H1 (cell line): ENCODE measurements at regions not wholly inside any gene's neighbourhood (a gene's known extent, or its start where the extent isn't known, plus 50 kb on each side); places are given as distances from the start of the nearest gene placed in this dataset.

Experiments
- CTCF ChIA-PET: fragments of 300-600 bp; sonication (Branson Sonifier 250); formaldehyde crosslinking; loops from one replicate; lab custom pipeline; 2021; ENCODE audit not compliant: partially characterized antibody; lab: Charles Lee
- POLR2A ChIA-PET: fragments of 300-600 bp; sonication (Branson Sonifier 250); formaldehyde crosslinking; loops from one replicate; lab custom pipeline; 2021; ENCODE audit warnings: inconsistent platforms; ENCODE audit not compliant: partially characterized antibody; lab: Charles Lee
- DNase-seq, 2 experiments: peaks; one replicate each; pipeline versions ENCODE4 v3.0.0 to v3.0.0-alpha.2; 2010 to 2022; ENCODE audit warnings: low spot score in 2 of 2, low read depth in 1 of 2, mixed read lengths in 1 of 2
- FAIRE-seq: peaks from 2 replicates; lab custom pipeline; 2011; peaks lifted over from hg19 to GRCh38; lab: Jason Lieb, UNC
- H2AFZ ChIP-seq: 2 replicates; pipeline ENCODE4 v1.8.1; 2012; ENCODE audit warnings: low read length, inconsistent platforms
- H2AK5ac ChIP-seq: 2 replicates; pipeline ENCODE4 v1.6.1; 2013; ENCODE audit warnings: low read depth, low read length
- H2BK120ac ChIP-seq: replicated peaks from 2 replicates; pipeline ENCODE3; 2013; ENCODE audit warnings: low read depth, low read length, inconsistent platforms
- H2BK12ac ChIP-seq: 2 replicates; pipeline ENCODE4 v1.6.1; 2013; ENCODE audit warnings: low read depth, low read length
- H2BK15ac ChIP-seq: 2 replicates; pipeline ENCODE4 v1.6.1; 2013; ENCODE audit warnings: low read length
- H2BK20ac ChIP-seq: 2 replicates; pipeline ENCODE4 v1.6.1; 2013; ENCODE audit warnings: low read length
- H2BK5ac ChIP-seq: 2 replicates; pipeline ENCODE4 v1.6.1; 2013; ENCODE audit warnings: low read depth, low read length
- H3K14ac ChIP-seq: 2 replicates; pipeline ENCODE4 v1.6.1; 2013; ENCODE audit warnings: inconsistent platforms; ENCODE audit not compliant: insufficient read length
- H3K18ac ChIP-seq: 2 replicates; pipeline ENCODE4 v1.6.1; 2013; ENCODE audit warnings: low read length; ENCODE audit errors: extremely low read depth
- H3K23ac ChIP-seq: 2 replicates; pipeline ENCODE4 v1.6.1; 2013; ENCODE audit warnings: inconsistent platforms; ENCODE audit not compliant: insufficient read length
- H3K23me2 ChIP-seq: 2 replicates; pipeline ENCODE4 v1.6.1; 2013; ENCODE audit warnings: low read depth, low read length
- H3K27ac ChIP-seq: 2 replicates; pipeline ENCODE4 v1.6.1; 2011; ENCODE audit warnings: low read depth, low read length, inconsistent platforms
- H3K27me3 ChIP-seq, 4 experiments: replicated peaks in 1 of 4; 1 replicate in 1 of 4; 2 replicates in 3 of 4; pipeline versions ENCODE4 v1.6.1 to v1.8.1; 2011 to 2013; ENCODE audit warnings: low read length in 3 of 4, mild to moderate bottlenecking in 3 of 4, inconsistent platforms in 2 of 4, mixed read lengths in 2 of 4, moderate library complexity in 1 of 4; ENCODE audit not compliant: control insufficient read depth in 3 of 4, insufficient read depth in 3 of 4; ENCODE audit errors: extremely low read depth in 1 of 4
- H3K36me3 ChIP-seq, 4 experiments: 2 replicates each; pipeline versions ENCODE4 v1.6.1 to v1.8.1; 2011 to 2013; ENCODE audit warnings: mild to moderate bottlenecking in 4 of 4, low read length in 3 of 4, moderate library complexity in 2 of 4, control low read depth in 1 of 4, inconsistent platforms in 1 of 4; ENCODE audit not compliant: insufficient read depth in 4 of 4, control insufficient read depth in 2 of 4
- H3K4ac ChIP-seq: replicated peaks from 2 replicates; pipeline ENCODE3; 2013; ENCODE audit warnings: low read length, low read depth, mixed read lengths, inconsistent platforms; ENCODE audit not compliant: insufficient read length
- H3K4me1 ChIP-seq, 4 experiments: replicated peaks in 1 of 4; 1 replicate in 1 of 4; 2 replicates in 3 of 4; pipeline versions ENCODE4 v1.6.1 to v1.8.1; 2011 to 2013; ENCODE audit warnings: low read length in 3 of 4, inconsistent platforms in 2 of 4, mixed read lengths in 1 of 4; ENCODE audit not compliant: insufficient read depth in 4 of 4, control insufficient read depth in 3 of 4
- H3K4me2 ChIP-seq, 2 experiments: 2 replicates each; pipeline versions ENCODE4 v1.6.1 to v1.8.1; 2011 to 2013; ENCODE audit warnings: low read depth in 2 of 2, low read length in 2 of 2, control low read depth in 1 of 2, inconsistent platforms in 1 of 2, mild to moderate bottlenecking in 1 of 2; ENCODE audit not compliant: insufficient read depth in 1 of 2
- H3K4me3 ChIP-seq, 4 experiments: fragments of 200-600, 300-600 bp in 1 of 4; sonication (generic), shearing (Covaris generic), sonication (Bioruptor Twin) in 1 of 4; 2 replicates each; pipeline versions ENCODE4 v1.5.1 to v1.8.1; 2011 to 2016; ENCODE audit warnings: low read length in 4 of 4, low read depth in 3 of 4, control low read depth in 2 of 4, inconsistent platforms in 2 of 4, mild to moderate bottlenecking in 2 of 4, mixed read lengths in 1 of 4, moderate library complexity in 1 of 4; ENCODE audit not compliant: insufficient read depth in 2 of 4; ENCODE audit errors: extremely low read depth in 1 of 4
- H3K56ac ChIP-seq: replicated peaks from 2 replicates; pipeline ENCODE3; 2013; ENCODE audit warnings: low read depth, mild to moderate bottlenecking, mixed read lengths, low read length, inconsistent platforms; ENCODE audit not compliant: insufficient read length
- H3K79me1 ChIP-seq: 2 replicates; pipeline ENCODE4 v1.6.1; 2013; ENCODE audit warnings: low read depth, low read length, control low read depth
- H3K79me2 ChIP-seq, 2 experiments: 2 replicates each; pipeline versions ENCODE4 v1.6.1 to v1.8.1; 2012 to 2013; ENCODE audit warnings: low read length in 2 of 2, mild to moderate bottlenecking in 2 of 2, inconsistent platforms in 1 of 2; ENCODE audit not compliant: insufficient read depth in 2 of 2, control insufficient read depth in 1 of 2
- H3K9ac ChIP-seq, 4 experiments: replicated peaks in 1 of 4; 1 replicate in 1 of 4; 2 replicates in 3 of 4; pipeline versions ENCODE4 v1.6.1 to v1.8.1; 2011 to 2013; ENCODE audit warnings: low read depth in 3 of 4, low read length in 3 of 4, control low read depth in 2 of 4, mild to moderate bottlenecking in 2 of 4, moderate library complexity in 2 of 4, inconsistent platforms in 1 of 4; ENCODE audit errors: extremely low read depth in 1 of 4
- H3K9me3 ChIP-seq, 2 experiments: 2 replicates each; pipeline versions ENCODE4 v1.6.1 to v1.8.1; 2012 to 2013; ENCODE audit warnings: mild to moderate bottlenecking in 2 of 2, moderate library complexity in 2 of 2, control low read depth in 1 of 2, inconsistent platforms in 1 of 2, low read depth in 1 of 2, low read length in 1 of 2, mixed read lengths in 1 of 2; ENCODE audit not compliant: insufficient read depth in 2 of 2
- H4K20me1 ChIP-seq, 2 experiments: replicated peaks in 1 of 2; 2 replicates each; pipeline versions ENCODE3 to v1.8.1; 2011 to 2013; ENCODE audit warnings: inconsistent platforms in 2 of 2, low read length in 2 of 2, mild to moderate bottlenecking in 1 of 2; ENCODE audit not compliant: insufficient read depth in 2 of 2, control insufficient read depth in 1 of 2
- H4K5ac ChIP-seq: 2 replicates; pipeline ENCODE4 v1.6.1; 2013; ENCODE audit warnings: low read length, low read depth, mixed read lengths, inconsistent platforms; ENCODE audit not compliant: insufficient read length
- H4K8ac ChIP-seq: 2 replicates; pipeline ENCODE4 v1.8.0; 2013; ENCODE audit warnings: mild to moderate bottlenecking, moderate library complexity, low read length, inconsistent platforms; ENCODE audit not compliant: insufficient read depth; ENCODE audit errors: extremely low read depth
- H4K91ac ChIP-seq: replicated peaks from 2 replicates; pipeline ENCODE3; 2013; ENCODE audit warnings: low read length, mixed read lengths, inconsistent platforms; ENCODE audit not compliant: insufficient read length
- EGR1 ChIP-seq: IDR thresholded peaks from 2 replicates; pipeline ENCODE4 v1.6.1; 2011; ENCODE audit warnings: low read depth, low read length, borderline replicate concordance
- KDM4A ChIP-seq: IDR thresholded peaks from one replicate; pipeline ENCODE4 v1.7.1; 2012; ENCODE audit warnings: low read depth, mild to moderate bottlenecking, moderate library complexity, low read length, inconsistent platforms; ENCODE audit not compliant: severe bottlenecking
- SP2 ChIP-seq: IDR thresholded peaks from 2 replicates; pipeline ENCODE4 v1.6.1; 2012; ENCODE audit warnings: mild to moderate bottlenecking, low read length, inconsistent platforms
- SRF ChIP-seq: IDR thresholded peaks from 2 replicates; pipeline ENCODE4 v1.6.1; 2011; ENCODE audit warnings: mild to moderate bottlenecking, low read depth, low read length, moderate library complexity
- WGBS, 2 experiments: shearing (Covaris generic) in 1 of 2; methylation state at CpG; one replicate each; pipeline versions ENCODE4 v1.1.6 to v1.1.7; 2013 to 2015; ENCODE audit warnings: low lambda C conversion rate in 2 of 2, mixed read lengths in 2 of 2, inconsistent platforms in 1 of 2, low coverage in 1 of 2, missing lambda C conversion rate in 1 of 2; ENCODE audit not compliant: insufficient replicate concordance in 2 of 2, insufficient coverage in 1 of 2, insufficient read length in 1 of 2; ENCODE audit errors: extremely low coverage in 1 of 2, missing lambda C conversion rate in 1 of 2; 5-methylcytosine and 5-hydroxymethylcytosine counted together
- TF ChIP-seq, protein P1 (sequence below): IDR thresholded peaks from 2 replicates; pipeline ENCODE4 v1.6.1; 2011; ENCODE audit warnings: low read depth, mild to moderate bottlenecking, low read length; ENCODE audit not compliant: insufficient read depth
- TF ChIP-seq, protein P2 (sequence below): IDR thresholded peaks from 2 replicates; pipeline ENCODE4 v1.6.1; 2012; ENCODE audit warnings: inconsistent platforms

DNA sequence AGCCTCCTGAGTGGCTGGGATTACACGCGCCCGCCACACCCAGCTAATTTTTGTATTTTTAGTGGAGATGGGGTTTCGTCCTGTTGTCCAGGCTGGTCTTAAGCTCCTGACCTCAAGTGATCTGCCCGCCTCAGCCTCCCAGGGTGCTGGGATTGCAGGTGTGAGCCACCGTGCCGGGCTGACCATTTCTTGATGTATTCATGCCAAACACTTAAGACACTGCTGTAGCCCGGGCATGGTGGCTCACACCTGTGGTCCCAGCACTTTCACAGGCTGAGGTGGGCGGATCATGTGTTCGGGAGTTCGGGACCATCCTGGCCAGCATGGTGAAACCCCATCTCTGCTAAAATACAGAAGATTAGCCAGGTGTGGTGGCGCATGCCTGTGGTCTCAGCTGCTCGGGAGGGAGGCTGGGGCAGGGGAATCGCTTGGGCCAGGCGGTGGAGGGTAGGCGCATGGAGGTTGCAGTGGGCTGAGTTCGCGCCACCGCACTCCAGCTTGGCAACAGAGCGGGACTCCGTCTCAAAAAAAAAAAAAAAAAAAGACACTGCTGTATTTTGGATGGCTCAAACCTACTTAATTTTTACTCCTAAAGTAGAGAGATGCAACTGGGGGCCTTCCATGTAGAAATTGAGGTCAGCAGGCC is 140.8 kb downstream of the NUP35 start:
- no peak overlapping the region for H4K91ac ChIP-seq
- ChIA-PET CTCF (interaction anchor here (1.9 kb wide), 1 partner anchor 17 kb away, joined by 8 read pairs; no protein-coding TSS in a partner anchor), POLR2A (no interaction called here)
- no peak overlapping the region for H2BK15ac ChIP-seq
- peaks cover 0 to 3% of the 10 kb centered on the region in 2 experiments; a peak in 1 of 4 replicates for H3K9me3 ChIP-seq
- no peak overlapping the region for H2AFZ ChIP-seq
- H4K8ac ChIP-seq, result no peak overlapping the region
- H2BK20ac ChIP-seq, result no peak overlapping the region
- H4K5ac ChIP-seq, result no peak overlapping the region
- no peaks in the 10 kb centered on the region for H3K79me2 ChIP-seq
- no peak overlapping the region for H3K4ac ChIP-seq
- no peak overlapping the region for H3K18ac ChIP-seq
- no peak overlapping the region for H3K14ac ChIP-seq
- DNase-seq (no peak), FAIRE-seq (no peak)
- H2BK12ac ChIP-seq, result no peak overlapping the region
- no peak overlapping the region for H2AK5ac ChIP-seq
- H3K79me1 ChIP-seq, result no peaks in the 10 kb centered on the region
- no peak overlapping the region for H3K4me3 ChIP-seq
- no peak overlapping the region for H3K4me2 ChIP-seq
- H3K4me1 ChIP-seq, result no peaks in the 10 kb centered on the region
- no peaks in the 10 kb centered on the region for H3K36me3 ChIP-seq
- no peak overlapping the region for H2BK120ac ChIP-seq
- no peaks in the 10 kb centered on the region for H3K27me3 ChIP-seq
- WGBS, 2 experiments, result 95% methylated on average over 16 of the region's 21 CpGs; no CpG with 5 or more reads in 1 of the 2 experiments
- H3K23me2 ChIP-seq, result no peaks in the 10 kb centered on the region
- no peaks in the 10 kb centered on the region for H4K20me1 ChIP-seq
- no peak overlapping the region for H2BK5ac ChIP-seq
- no peak overlapping the region for H3K9ac ChIP-seq
- no peak overlapping the region for H3K56ac ChIP-seq
- no peak overlapping the region for H3K23ac ChIP-seq
- H3K27ac ChIP-seq, result no peak overlapping the region
- no peak for TF ChIP-seq EGR1
- TF ChIP-seq SRF, result no peak
- TF ChIP-seq KDM4A, result no peak
- no peak for TF ChIP-seq SP2
- TF ChIP-seq, protein P1, sequence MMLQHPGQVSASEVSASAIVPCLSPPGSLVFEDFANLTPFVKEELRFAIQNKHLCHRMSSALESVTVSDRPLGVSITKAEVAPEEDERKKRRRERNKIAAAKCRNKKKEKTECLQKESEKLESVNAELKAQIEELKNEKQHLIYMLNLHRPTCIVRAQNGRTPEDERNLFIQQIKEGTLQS, result no peak
- TF ChIP-seq, protein P2, sequence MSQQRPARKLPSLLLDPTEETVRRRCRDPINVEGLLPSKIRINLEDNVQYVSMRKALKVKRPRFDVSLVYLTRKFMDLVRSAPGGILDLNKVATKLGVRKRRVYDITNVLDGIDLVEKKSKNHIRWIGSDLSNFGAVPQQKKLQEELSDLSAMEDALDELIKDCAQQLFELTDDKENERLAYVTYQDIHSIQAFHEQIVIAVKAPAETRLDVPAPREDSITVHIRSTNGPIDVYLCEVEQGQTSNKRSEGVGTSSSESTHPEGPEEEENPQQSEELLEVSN, result no peak
